H4 (cell line): ENCODE measurements at regions not wholly inside any gene's neighbourhood (a gene's known extent, or its start where the extent isn't known, plus 50 kb on each side); places are given as distances from the start of the nearest gene placed in this dataset.
"Not testable (repeated sequence)": the region's sequence is repeated elsewhere in the genome, so short reads cannot be mapped to it uniquely, and the experiment has no call there.

Experiments
- DNase-seq: peaks from one replicate; pipeline ENCODE4 v3.0.0-alpha.2; 2015; ENCODE audit warnings: low spot score

GRCh38 chr14:39673734-39674133 is 241.5 kb upstream of the FBXO33 start:
- no peak for DNase-seq

- DNase-seq = no peak
These were observed 241.1 kb upstream of the FBXO33 start for GRCh38 chr14:39673270-39673711.

- DNase-seq = no peak
These were observed 236.2 kb upstream of the FBXO33 start for GRCh38 chr14:39668449-39668848.

- DNase-seq = no peak
These were observed 234.2 kb upstream of the FBXO33 start for GRCh38 chr14:39666386-39666785.

GRCh38 chr14:39665075-39665475 is 232.8 kb upstream of the FBXO33 start:
- peak; percentile 3 for DNase-seq

DNA sequence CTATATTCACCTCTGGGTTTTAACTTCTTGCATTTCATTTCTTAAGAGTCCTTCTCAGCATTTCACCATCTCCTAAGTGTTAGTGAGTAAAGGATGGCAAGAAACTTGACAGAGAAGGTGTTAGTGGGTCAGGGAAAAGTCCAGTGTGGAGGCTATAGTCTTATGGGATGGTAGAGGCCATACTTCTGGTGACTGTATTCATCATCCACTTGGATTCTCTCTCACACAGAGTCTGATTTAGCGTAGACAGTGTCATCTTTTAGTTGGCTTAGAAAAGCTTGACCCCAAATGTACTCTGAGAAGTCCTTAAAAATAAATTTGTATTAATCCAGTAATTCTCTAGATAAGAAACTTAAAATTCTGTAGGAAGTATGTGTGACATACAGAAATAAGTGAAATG is 232.4 kb upstream of the FBXO33 start:
- DNase-seq = no peak

GRCh38 chr14:39641224-39641623 is 209.0 kb upstream of the FBXO33 start:
- no peak for DNase-seq

DNA sequence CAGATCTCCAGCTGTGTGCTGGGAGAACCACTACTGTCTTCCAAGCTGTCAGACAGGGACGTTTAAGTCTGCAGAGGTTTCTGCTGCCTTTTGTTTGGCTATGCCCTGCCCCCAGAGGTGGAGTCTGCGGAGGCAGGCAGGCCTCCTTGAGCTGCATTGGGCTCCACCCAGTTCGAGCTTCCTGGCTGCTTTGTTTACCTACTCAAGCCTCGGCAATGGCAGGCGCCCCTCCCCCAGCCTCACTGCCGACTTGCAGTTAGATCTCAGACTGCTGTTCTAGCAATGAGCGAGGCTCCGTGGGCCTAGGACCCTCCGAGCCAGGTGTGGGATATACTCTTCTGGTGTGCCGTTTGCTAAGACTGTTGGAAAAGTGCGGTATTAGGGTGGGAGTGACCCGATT is 206.8 kb upstream of the FBXO33 start:
- not testable (repeated sequence) for DNase-seq

- DNase-seq = no peak
These were observed 195.9 kb upstream of the FBXO33 start for GRCh38 chr14:39628087-39628486.

DNA sequence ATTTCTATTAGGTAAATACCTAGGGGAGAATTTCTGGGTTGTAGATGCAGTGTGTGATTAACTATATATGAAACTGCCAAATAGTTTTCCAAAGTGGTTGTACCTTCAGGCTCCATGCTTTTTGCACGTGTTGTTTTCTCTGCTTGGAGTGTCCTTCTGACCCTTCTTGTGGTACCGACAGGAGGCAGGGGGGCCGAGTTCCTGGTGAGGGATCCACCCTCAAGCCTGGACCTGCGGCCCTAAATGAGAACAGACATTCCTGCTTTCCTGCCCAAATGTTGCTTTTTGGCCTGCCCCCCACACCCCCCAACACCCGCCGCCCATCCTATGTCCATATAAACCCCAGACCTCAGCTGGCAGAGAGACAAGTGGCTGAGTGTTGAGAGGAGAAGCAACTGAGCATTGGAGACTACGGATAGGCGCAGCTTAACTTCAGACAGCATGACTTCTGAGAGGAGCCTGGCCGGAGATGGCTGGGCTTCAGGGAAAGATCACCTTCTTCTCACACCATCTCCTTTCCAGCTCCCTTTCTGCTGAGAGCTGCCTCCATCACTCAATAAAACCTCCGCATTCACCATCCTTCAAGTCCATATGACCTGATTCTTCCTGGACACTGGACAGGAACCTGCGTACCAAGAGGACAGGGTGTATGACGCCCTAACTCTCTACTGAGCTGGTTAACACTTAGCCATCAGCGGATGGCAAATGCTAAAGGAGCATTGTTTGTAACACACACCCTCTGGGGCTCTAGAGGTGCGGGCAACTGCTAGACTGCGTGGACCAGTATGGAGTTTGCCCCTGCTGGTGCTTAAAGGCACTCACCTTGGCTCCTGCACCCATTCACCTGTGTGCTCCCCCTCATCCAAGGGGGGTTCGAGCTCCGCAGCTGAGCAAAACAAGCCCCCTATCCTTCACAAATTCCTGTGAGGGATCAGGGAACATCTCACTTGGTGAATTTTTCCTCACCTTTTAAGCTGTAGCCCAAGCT is 194.7 kb upstream of the FBXO33 start:
- DNase-seq = no peak

DNA sequence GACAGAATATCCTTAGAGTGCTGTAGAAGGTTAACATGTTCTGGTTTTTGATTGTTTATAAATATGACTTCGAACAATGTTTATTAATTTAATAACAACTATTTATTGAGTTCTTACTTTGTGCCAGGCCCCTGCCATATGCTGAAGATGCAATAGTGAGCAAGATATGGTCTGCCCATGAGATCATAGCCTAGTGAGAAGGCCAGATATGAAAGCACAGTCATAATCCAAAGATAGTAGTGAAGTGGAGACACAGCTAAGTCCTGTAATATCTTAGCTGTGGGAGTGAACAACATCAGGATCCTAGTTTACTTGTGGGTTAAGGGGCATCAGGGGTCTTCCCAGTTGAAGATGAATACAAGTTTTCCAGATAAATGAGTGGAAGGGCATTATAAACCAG is 189.4 kb upstream of the FBXO33 start:
- no peak for DNase-seq

GRCh38 chr14:39621223-39621622 is 189.0 kb upstream of the FBXO33 start:
- DNase-seq = no peak

- no peak for DNase-seq
These were observed 185.3 kb upstream of the FBXO33 start for GRCh38 chr14:39617537-39617936.

- no peak for DNase-seq
These were observed 183.1 kb upstream of the FBXO33 start for GRCh38 chr14:39615352-39615751.

DNA sequence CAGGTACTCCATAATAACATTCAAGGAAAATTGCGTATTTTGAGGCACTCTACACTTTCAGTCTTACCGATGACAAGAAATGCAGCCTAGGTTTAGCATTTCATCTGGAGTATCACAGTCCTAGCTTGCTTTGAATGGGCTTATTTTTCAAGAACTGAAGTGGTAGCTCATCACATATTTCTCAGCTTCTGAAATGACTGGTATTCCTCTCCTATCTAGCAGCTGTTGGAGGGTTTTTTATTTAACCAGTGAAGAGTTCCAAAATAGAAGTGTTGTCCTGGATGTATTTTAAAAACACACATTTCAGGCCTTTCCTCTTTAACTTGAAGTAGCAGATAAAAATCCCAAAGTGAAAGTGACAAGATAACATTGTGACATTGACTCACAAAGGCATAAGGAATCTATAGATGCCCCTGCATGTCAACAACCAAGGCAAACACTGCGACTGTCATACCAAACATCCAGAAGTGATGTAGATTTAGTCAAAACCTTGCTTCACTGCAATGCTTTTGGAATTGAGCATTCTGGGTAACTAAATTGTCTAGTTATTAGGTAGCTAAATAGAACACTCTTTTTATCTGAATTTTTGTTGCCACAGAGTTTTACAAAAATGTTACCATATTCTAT is 182.2 kb upstream of the FBXO33 start:
- no peak for DNase-seq

- no peak for DNase-seq
These were observed 176.9 kb upstream of the FBXO33 start for GRCh38 chr14:39609119-39609518.

- DNase-seq = no peak
These were observed 175.7 kb upstream of the FBXO33 start for GRCh38 chr14:39607978-39608377.

GRCh38 chr14:39603942-39604341 is 171.7 kb upstream of the FBXO33 start:
- DNase-seq = no peak

GRCh38 chr14:39593377-39593776 is 161.1 kb upstream of the FBXO33 start:
- DNase-seq = no peak

GRCh38 chr14:39592116-39592789 is 160.0 kb upstream of the FBXO33 start:
- DNase-seq = no peak

GRCh38 chr14:39589882-39590281 is 157.6 kb upstream of the FBXO33 start:
- DNase-seq = not testable (repeated sequence)

DNA sequence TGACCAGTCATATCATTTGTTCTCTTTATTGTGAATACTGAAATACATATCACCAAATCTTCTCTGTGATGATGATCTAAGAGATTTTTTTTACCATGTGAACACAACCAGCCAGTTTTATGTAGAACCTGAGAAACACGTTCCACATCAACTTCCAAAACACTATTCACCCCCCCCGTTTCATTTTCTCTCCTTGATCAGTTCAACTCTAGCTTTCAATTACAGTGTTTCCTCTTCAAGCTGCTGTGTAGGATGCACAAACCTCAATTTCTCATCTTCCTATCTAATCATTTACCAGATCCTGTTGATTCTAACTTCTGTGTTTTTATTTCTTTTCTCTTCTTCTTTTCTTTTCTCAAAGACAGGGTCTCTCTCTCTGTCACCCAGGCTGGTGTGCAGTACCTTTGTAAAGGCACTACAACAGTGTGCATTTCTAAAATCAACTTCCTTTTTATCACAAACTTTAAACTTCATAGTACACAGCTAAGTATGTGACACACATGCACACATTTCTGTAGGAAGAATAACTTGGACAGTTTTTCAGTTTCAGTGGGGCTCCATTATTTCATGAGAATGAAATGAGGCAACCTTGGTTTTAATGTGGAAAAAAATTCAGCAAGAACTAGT is 149.9 kb upstream of the FBXO33 start:
- no peak for DNase-seq
